Jurkat, Clone E6-1 (cell line): ENCODE measurements at regions not wholly inside any gene's neighbourhood (a gene's known extent, or its start where the extent isn't known, plus 50 kb on each side); places are given as distances from the start of the nearest gene placed in this dataset.
A peak's percentile ranks its signal among the peaks of the same experiment; 100 is the strongest.

Source experiments
- DNase-seq: peaks from one replicate; pipeline ENCODE4 v3.0.0-alpha.2; 2011; ENCODE audit warnings: low read depth, low spot score
- H3K4me3 ChIP-seq: 2 replicates; pipeline ENCODE4 v1.5.1; 2011; ENCODE audit warnings: mild to moderate bottlenecking, low read length, control low read depth, moderate library complexity

DNA sequence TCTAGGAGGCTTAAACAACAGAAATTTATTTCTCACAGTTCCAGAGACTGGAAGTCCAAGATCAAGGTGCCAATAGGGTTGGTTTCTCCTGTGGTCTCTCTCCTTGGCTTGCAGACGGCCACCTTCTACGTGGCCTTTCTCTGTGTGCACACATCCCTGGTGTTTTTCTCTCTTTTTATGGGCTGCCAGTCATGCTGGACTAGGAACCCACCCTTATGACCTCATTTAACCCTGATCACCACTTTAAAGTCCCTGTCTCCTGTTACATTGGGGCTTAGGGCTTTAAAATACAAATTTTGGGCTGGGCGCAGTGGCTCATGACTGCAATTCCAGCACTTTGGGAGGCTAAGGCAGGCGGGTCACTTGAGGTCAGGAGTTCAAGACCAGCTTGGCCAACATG is 157.1 kb downstream of the TLE1 start:
- H3K4me3 ChIP-seq = no peak overlapping the region
- no peak for DNase-seq

- H3K4me3 ChIP-seq = no peak overlapping the region
Observed at GRCh38 chr9:81531511-81531910, 157.8 kb downstream of the TLE1 start.

GRCh38 chr9:81530846-81531245 is 158.5 kb downstream of the TLE1 start:
- H3K4me3 ChIP-seq = no peak overlapping the region
- DNase-seq = no peak

More at GRCh38 chr9:81531511-81531910, 157.8 kb downstream of the TLE1 start:
- DNase-seq = no peak

- DNase-seq = no peak
- H3K4me3 ChIP-seq = no peak overlapping the region
Observed at GRCh38 chr9:81530310-81530810, 159.0 kb downstream of the TLE1 start.

DNA sequence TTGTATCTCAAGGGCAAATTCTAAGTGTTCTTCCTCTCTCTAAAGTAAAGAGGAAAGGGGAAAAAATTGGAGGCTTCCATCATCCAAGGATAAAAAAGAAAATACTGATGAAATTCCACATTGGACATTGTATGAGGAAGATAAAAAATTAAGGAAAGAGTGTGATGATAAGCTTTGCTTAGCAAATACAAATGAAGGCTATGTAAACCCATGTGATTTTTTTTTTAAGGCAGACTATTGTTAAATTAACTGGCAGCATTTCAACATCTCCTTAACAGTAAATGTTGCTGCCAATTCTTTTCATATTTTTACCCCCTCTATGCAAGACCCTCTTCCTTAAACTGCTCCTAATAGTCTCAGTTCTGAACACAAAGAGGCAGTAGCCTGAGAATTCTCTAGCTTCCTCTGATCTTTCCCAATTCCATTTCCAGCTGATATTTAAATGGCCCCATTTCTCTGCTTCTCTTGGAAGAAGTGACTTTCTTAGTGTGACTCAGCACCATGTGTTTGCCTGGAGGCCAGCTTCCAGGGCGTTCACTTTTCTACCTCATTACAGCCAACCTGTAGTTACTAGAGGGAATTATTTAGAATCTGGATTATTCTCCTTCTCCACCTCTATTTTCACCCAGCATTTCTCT is 159.7 kb downstream of the TLE1 start:
- H3K4me3 ChIP-seq = no peak overlapping the region
- DNase-seq = no peak

DNA sequence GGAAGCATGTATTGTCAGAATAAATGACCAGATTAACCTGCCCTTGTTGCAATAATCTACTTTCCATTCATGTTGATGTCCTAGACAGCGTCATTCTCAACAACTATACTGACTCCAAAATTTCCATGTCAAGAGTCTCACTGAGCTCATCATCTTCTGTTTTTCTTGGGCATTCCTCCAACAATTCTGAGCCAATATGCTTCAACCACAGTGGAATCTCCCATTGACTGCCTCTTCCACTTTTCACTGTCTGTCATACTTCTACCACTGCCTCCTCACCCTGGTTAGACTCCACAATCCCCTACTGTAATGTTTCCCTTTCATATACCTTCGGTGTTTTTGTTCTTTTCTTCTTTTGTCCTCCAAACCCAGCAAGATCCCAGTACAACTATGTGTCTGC is 162.8 kb downstream of the TLE1 start:
- no peak for DNase-seq
- no peak overlapping the region for H3K4me3 ChIP-seq

DNA sequence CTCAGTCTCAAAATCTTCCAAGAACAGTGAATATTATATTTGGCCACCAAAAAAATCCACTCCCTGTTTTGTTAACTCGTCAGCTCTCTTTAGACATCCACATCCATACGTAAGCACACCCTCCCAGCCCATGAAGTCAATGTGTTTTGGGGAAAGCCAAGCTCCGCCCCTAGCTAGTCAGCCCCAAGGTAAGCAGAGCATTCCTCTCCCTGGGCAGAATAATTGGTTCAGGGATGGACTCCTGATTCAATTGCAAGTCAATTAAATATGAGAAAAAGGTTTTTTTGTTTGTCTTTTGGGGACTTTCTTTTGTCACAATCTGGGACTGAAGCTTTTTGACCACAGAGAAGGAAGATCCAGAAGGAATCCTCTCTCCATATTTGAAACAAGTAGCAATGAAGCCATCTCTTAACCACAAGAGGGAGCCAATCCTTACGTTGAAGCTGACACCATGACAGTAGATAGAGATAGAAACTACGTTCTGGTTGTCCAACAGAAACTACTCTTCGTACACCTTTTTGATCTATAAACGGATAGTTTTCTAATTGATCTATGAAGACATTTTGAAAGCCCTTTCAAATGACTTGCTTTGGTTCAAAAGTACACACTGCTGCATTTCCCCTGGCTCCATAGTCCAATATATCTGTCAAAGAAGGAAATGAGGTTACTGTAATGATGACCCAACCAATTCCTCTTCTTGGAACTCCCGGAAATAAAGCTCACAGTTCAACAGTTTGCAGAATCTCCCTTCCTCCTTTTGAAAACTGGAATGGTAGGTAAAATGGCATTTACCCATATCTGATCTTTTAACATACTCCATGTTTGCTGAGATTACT is 166.4 kb downstream of the TLE1 start:
- peak; percentile 54 for DNase-seq
- H3K4me3 ChIP-seq = no peak overlapping the region; the same call in 1 of the 2 replicates

GRCh38 chr9:81521892-81522291 is 167.5 kb downstream of the TLE1 start:
- no peak overlapping the region for H3K4me3 ChIP-seq
- no peak for DNase-seq

DNA sequence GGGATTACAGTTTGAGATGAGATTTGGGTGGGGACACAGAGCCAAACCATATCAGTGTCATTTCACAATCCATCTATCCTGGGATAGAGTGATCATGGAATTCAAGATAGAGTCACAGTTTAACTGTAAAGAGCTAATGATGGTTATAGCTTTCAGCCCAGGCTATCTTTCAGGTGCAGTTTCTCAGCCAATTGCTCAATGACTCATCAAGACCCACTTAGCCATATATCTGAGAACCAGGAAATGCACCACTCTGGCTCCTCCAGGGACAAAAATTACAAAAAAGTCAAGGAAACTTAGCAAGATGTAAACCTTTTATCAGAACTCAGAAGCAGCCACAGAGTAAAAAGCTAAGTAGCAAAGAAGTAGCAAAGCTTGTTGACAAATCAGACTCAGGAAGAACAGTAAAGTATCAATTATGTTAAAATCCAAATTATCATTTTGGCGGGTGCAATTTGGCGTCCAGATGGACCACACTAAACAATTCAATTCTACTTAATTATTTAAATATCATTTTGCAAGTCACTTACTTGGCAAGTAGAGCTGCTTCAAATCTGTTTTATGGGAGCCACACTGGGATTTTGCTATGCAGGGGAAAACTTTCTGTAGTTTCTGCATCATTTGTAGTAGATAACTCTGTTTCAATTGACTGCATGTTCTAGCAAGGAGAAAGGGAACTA is 169.4 kb downstream of the TLE1 start:
- no peak for DNase-seq
- no peak overlapping the region for H3K4me3 ChIP-seq

DNA sequence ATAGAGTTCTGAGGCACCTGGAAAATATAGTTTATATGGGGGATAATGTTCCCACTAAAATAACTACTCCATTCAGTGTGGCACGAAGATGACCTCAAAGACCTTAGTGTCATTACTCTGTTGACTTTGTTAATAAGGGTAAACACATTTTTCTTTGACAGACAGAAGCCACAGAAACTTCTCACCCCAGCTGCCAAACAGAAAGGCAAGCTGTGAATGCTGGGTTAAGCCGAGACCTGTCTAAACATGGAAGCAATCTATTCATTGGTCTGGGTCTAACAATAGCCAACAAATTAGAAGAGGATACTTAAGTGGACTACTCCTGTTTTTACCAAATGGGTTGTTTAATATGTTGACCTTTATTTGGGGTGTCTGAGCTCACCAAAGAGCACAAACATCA is 171.4 kb downstream of the TLE1 start:
- H3K4me3 ChIP-seq = no peak overlapping the region
- no peak for DNase-seq

DNA sequence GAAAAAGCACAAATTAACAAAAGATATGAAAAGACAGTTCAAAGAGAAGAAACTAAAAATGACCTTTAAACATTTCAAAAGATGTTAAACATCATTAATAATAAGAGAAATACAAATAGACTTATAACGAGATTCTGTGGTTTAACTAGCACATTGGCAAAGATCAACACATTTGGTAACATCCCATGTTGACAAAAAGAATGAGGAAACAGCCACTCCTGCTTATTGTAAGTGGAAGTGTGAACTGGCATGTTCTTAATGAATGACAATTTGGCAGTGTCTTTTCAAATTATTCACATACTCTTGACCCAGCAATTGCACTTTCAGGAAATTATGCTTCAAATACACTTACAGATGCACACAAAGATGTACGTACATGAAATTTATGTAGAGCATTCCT is 176.3 kb downstream of the TLE1 start:
- no peak overlapping the region for H3K4me3 ChIP-seq
- DNase-seq = no peak

GRCh38 chr9:81512641-81513040 is 176.7 kb downstream of the TLE1 start:
- H3K4me3 ChIP-seq = no peak overlapping the region
- no peak for DNase-seq

DNA sequence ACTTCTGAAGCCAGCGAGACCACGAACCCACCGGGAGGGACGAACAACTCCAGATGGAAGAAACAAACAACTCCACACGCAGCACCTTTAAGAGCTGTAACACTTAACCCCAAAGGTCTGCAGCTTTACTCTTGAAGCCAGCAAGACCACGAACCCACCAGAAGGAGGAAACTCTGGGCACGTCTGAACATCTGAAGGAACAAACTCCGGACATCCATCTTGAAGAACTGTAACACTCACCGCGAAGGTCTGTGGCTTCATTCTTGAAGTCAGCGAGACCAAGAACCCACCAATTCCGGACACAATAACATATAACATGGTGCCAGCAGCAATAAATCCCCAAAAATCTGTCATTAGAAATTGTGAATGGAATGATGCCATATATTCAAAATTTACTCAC is 180.9 kb downstream of the TLE1 start:
- no peak overlapping the region for H3K4me3 ChIP-seq
- no peak for DNase-seq

- H3K4me3 ChIP-seq = no peak overlapping the region
Observed at GRCh38 chr9:81506941-81507864, 182.1 kb downstream of the TLE1 start.

DNA sequence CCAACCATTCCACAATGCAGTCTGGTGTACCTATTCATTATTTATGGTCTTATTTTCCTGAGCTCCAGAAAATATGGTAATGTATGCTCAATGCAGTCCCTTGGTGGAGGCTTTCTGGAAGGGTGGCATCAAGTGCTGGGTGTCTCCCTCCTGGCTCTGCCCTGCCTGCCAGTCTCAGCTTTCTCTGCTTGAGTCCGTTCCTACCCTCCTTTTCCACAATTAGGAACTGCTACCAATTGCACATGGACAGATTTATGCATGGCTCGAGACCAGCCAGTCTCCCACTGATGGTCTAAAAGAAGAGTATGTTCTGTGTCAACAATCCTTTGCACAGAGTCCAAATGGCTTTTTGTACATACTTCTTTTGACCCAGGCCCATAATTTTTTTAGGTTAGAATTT is 189.8 kb downstream of the TLE1 start:
- no peak for DNase-seq
- no peak overlapping the region for H3K4me3 ChIP-seq

More at GRCh38 chr9:81506941-81507864, 182.1 kb downstream of the TLE1 start:
- DNase-seq = no peak

GRCh38 chr9:81499021-81499454 is 190.3 kb downstream of the TLE1 start:
- H3K4me3 ChIP-seq = no peak overlapping the region
- DNase-seq = no peak

- H3K4me3 ChIP-seq = no peak overlapping the region
Observed at GRCh38 chr9:81498576-81498975, 190.8 kb downstream of the TLE1 start.

GRCh38 chr9:81497091-81497490 is 192.3 kb downstream of the TLE1 start:
- DNase-seq = no peak
- no peak overlapping the region for H3K4me3 ChIP-seq

More at GRCh38 chr9:81498576-81498975, 190.8 kb downstream of the TLE1 start:
- no peak for DNase-seq
